ENCODE measurements at regions not wholly inside any gene's neighbourhood (a gene's known extent, or its start where the extent isn't known, plus 50 kb on each side); places are given as distances from the start of the nearest gene placed in this dataset.

- DNase-seq (ENCODE audit: low read depth in 1 of 2, low spot score in 1 of 2) = peak in 1 of 2 experiments; percentile 77
- TF ChIP-seq SPI1 (IDR thresholded peaks at IDR 0.05; ENCODE audit: borderline replicate concordance, low read depth) = peak; percentile 30; the same call in 1 of the 2 replicates
- TF ChIP-seq, protein P1, sequence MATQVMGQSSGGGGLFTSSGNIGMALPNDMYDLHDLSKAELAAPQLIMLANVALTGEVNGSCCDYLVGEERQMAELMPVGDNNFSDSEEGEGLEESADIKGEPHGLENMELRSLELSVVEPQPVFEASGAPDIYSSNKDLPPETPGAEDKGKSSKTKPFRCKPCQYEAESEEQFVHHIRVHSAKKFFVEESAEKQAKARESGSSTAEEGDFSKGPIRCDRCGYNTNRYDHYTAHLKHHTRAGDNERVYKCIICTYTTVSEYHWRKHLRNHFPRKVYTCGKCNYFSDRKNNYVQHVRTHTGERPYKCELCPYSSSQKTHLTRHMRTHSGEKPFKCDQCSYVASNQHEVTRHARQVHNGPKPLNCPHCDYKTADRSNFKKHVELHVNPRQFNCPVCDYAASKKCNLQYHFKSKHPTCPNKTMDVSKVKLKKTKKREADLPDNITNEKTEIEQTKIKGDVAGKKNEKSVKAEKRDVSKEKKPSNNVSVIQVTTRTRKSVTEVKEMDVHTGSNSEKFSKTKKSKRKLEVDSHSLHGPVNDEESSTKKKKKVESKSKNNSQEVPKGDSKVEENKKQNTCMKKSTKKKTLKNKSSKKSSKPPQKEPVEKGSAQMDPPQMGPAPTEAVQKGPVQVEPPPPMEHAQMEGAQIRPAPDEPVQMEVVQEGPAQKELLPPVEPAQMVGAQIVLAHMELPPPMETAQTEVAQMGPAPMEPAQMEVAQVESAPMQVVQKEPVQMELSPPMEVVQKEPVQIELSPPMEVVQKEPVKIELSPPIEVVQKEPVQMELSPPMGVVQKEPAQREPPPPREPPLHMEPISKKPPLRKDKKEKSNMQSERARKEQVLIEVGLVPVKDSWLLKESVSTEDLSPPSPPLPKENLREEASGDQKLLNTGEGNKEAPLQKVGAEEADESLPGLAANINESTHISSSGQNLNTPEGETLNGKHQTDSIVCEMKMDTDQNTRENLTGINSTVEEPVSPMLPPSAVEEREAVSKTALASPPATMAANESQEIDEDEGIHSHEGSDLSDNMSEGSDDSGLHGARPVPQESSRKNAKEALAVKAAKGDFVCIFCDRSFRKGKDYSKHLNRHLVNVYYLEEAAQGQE (IDR thresholded peaks at IDR 0.05; ENCODE audit: insufficient replicate concordance, low read depth) = no peak
- Histone ChIP-seq H3K4me3 (replicated peaks; ENCODE audit: insufficient read depth, low read length) (no peak overlapping the region), H3K27ac (replicated peaks) (peak overlapping the region; percentile 25), H3K27me3 (ENCODE audit: insufficient read depth, poor library complexity, severe bottlenecking) (no peaks in the 10 kb centered on the region)
These were observed 244.1 kb upstream of the IRF2BP2 start for GRCh38 chr1:234853906-234854644.

- TF ChIP-seq, protein P2, sequence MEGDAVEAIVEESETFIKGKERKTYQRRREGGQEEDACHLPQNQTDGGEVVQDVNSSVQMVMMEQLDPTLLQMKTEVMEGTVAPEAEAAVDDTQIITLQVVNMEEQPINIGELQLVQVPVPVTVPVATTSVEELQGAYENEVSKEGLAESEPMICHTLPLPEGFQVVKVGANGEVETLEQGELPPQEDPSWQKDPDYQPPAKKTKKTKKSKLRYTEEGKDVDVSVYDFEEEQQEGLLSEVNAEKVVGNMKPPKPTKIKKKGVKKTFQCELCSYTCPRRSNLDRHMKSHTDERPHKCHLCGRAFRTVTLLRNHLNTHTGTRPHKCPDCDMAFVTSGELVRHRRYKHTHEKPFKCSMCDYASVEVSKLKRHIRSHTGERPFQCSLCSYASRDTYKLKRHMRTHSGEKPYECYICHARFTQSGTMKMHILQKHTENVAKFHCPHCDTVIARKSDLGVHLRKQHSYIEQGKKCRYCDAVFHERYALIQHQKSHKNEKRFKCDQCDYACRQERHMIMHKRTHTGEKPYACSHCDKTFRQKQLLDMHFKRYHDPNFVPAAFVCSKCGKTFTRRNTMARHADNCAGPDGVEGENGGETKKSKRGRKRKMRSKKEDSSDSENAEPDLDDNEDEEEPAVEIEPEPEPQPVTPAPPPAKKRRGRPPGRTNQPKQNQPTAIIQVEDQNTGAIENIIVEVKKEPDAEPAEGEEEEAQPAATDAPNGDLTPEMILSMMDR (IDR thresholded peaks at IDR 0.05; ENCODE audit: insufficient read depth, low read length) = no peak
- TF ChIP-seq GABPA (IDR thresholded peaks at IDR 0.05; ENCODE audit: low read depth) (no peak), SPI1 (IDR thresholded peaks at IDR 0.05; ENCODE audit: borderline replicate concordance, low read depth) (no peak), POLR2AphosphoS5 (IDR thresholded peaks at IDR 0.05; ENCODE audit: low read depth) (no peak)
- TF ChIP-seq, protein P1 (IDR thresholded peaks at IDR 0.05; ENCODE audit: insufficient replicate concordance, low read depth) = no peak
- no peak for DNase-seq (ENCODE audit: low read depth in 1 of 2, low spot score in 1 of 2)
- no peaks in the 10 kb centered on the region for H3K27me3 ChIP-seq (ENCODE audit: insufficient read depth, poor library complexity, severe bottlenecking)
- H3K27ac ChIP-seq (replicated peaks) = no peak overlapping the region
- H3K4me3 ChIP-seq (replicated peaks; ENCODE audit: insufficient read depth, low read length) = no peak overlapping the region
These were observed 242.7 kb upstream of the IRF2BP2 start for GRCh38 chr1:234852659-234853058.

DNA sequence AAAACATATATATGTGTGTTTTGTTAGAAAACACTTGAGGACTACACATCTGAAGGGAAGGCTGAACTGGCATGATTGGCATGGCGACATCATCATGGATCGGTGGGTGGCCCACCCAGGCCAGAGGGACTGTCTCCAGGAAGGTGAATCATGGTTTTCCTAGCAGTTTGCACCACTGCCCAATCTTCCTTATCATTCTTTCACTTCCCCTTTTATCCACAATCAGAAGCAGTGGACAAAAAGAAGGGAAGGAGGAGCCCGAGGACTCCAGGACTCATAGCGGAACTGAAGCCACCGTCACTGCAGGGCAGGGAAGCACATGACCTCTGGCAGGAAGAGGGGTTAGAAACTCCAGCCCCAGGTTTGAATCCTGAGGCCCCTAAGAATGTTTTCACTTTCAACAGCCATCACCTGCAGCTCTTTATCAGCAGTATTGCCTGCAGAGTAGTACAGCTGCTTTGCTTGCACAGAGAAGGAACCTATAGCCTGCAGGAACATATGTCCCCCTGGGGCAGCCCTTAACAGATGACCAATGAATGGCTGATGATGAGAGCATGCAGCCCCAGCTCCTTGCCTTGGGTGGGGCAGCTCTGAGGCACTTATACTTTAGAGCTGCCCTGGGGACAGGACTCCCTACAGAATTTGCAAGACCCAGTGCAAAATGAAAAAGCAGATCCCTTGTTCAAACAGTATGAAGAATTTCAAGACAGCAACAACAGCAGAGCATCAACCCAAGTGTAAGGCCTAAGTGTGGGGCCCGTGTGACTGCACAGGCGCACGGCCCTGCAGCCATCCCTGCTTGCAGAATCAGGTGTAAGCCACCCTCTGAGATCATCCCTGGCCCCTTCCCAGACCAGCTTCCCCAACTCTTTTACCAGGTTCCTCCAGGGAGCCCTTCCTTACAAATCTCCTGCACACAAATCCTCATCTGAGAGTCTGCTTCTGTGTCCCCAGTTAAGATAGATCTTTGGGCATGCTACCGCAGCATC, 241.8 kb upstream of the IRF2BP2 start:
- H3K4me3 ChIP-seq (replicated peaks; ENCODE audit: insufficient read depth, low read length) = no peak overlapping the region
- TF ChIP-seq, protein P2 (IDR thresholded peaks at IDR 0.05; ENCODE audit: insufficient read depth, low read length) = no peak
- TF ChIP-seq GABPA (IDR thresholded peaks at IDR 0.05; ENCODE audit: low read depth) (no peak), SPI1 (IDR thresholded peaks at IDR 0.05; ENCODE audit: borderline replicate concordance, low read depth) (peak; percentile 94), POLR2AphosphoS5 (IDR thresholded peaks at IDR 0.05; ENCODE audit: low read depth) (no peak)
- TF ChIP-seq, protein P1 (IDR thresholded peaks at IDR 0.05; ENCODE audit: insufficient replicate concordance, low read depth) = no peak
- no peaks in the 10 kb centered on the region for H3K27me3 ChIP-seq (ENCODE audit: insufficient read depth, poor library complexity, severe bottlenecking)
- H3K27ac ChIP-seq (replicated peaks) = peak overlapping the region; percentile 44
- DNase-seq (ENCODE audit: low read depth in 1 of 2, low spot score in 1 of 2) = peak; percentile 65 to 96

Data from HL-60 (cell line).